ENCODE measurements at regions not wholly inside any gene's neighbourhood (a gene's known extent, or its start where the extent isn't known, plus 50 kb on each side); places are given as distances from the start of the nearest gene placed in this dataset.

DNA sequence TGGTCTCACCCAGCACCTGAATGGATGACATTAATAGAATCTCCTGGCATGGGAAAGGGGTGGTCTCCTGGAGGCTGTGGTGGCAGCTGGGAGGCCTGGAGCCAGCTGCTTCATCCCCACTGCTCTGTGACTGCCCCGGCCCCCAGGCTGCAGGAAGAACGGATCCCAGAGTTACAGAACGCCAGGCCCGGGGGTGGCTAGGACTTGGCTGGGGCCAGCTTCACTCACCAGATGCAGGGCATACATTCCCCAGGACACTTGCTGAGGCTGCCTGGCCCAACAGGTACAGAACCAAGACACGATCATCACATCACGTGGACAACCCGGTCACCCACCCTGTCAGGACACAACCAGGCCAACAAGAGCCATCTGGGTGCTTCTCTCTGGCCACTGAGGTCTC lies 178.6 kb upstream of the SALL3 start:
- TF ChIP-seq POLR2A (IDR thresholded peaks at IDR 0.05), result no peak
- TF ChIP-seq, protein P1, sequence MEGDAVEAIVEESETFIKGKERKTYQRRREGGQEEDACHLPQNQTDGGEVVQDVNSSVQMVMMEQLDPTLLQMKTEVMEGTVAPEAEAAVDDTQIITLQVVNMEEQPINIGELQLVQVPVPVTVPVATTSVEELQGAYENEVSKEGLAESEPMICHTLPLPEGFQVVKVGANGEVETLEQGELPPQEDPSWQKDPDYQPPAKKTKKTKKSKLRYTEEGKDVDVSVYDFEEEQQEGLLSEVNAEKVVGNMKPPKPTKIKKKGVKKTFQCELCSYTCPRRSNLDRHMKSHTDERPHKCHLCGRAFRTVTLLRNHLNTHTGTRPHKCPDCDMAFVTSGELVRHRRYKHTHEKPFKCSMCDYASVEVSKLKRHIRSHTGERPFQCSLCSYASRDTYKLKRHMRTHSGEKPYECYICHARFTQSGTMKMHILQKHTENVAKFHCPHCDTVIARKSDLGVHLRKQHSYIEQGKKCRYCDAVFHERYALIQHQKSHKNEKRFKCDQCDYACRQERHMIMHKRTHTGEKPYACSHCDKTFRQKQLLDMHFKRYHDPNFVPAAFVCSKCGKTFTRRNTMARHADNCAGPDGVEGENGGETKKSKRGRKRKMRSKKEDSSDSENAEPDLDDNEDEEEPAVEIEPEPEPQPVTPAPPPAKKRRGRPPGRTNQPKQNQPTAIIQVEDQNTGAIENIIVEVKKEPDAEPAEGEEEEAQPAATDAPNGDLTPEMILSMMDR (IDR thresholded peaks at IDR 0.05), result no peak

Measured in heart left ventricle (tissue), 13 donors.